ENCODE measurements at regions not wholly inside any gene's neighbourhood (a gene's known extent, or its start where the extent isn't known, plus 50 kb on each side); places are given as distances from the start of the nearest gene placed in this dataset.

GRCh38 chr11:91783173-91783572 is 441.4 kb upstream of the FAT3 start:
- no peak overlapping the region for H3K27ac Mint-ChIP-seq
- no peaks in the 10 kb centered on the region for H3K36me3 Mint-ChIP-seq (ENCODE audit: low read depth)
- H3K9me3 Mint-ChIP-seq, result no peaks in the 10 kb centered on the region
- no peaks in the 10 kb centered on the region for H3K27me3 Mint-ChIP-seq
- intact Hi-C loops (cut with micrococcal nuclease), result no loop called here
- no peak overlapping the region for H3K4me3 Mint-ChIP-seq
- DNase-seq, result no peak
- H3K4me1 Mint-ChIP-seq, result no peaks in the 10 kb centered on the region

- Mint-ChIP-seq H3K27ac (no peak overlapping the region), H3K4me1 (no peaks in the 10 kb centered on the region), H3K9me3 (no peaks in the 10 kb centered on the region), H3K36me3 (ENCODE audit: low read depth) (no peaks in the 10 kb centered on the region), H3K27me3 (no peaks in the 10 kb centered on the region), H3K4me3 (no peak overlapping the region)
- intact Hi-C loops (cut with micrococcal nuclease), result no loop called here
- no peak for DNase-seq
Observed at GRCh38 chr11:91778758-91779157, 445.9 kb upstream of the FAT3 start.

DNA sequence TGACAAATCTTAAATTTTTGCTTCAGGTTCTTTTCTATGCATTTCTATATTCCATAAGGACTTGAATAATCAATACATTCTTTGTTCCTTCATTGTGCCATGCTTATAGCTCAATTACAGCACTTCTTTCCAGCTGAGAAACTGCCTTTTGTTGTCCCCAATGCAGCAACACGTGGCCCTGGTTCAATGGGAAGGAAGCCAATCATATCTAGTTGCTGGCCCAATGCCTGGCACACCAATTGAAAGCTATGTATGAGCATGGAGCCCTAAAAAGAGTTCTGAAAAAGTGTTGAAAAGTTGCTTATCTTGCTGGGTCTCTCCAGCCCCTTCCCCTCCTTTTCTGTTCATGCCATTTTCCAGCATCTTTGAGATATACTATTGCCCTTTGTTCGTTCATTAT is 448.0 kb upstream of the FAT3 start:
- no peaks in the 10 kb centered on the region for H3K9me3 Mint-ChIP-seq
- no peak overlapping the region for H3K27ac Mint-ChIP-seq
- intact Hi-C loops (cut with micrococcal nuclease), result no loop called here
- no peaks in the 10 kb centered on the region for H3K36me3 Mint-ChIP-seq (ENCODE audit: low read depth)
- H3K4me1 Mint-ChIP-seq, result no peaks in the 10 kb centered on the region
- no peak for DNase-seq
- no peak overlapping the region for H3K4me3 Mint-ChIP-seq
- H3K27me3 Mint-ChIP-seq, result no peaks in the 10 kb centered on the region

- DNase-seq, result no peak
- no peaks in the 10 kb centered on the region for H3K27me3 Mint-ChIP-seq
- no peaks in the 10 kb centered on the region for H3K36me3 Mint-ChIP-seq (ENCODE audit: low read depth)
- intact Hi-C loops (cut with micrococcal nuclease), result no loop called here
- no peak overlapping the region for H3K4me3 Mint-ChIP-seq
- H3K9me3 Mint-ChIP-seq, result no peaks in the 10 kb centered on the region
- no peak overlapping the region for H3K27ac Mint-ChIP-seq
- no peaks in the 10 kb centered on the region for H3K4me1 Mint-ChIP-seq
Observed at GRCh38 chr11:91773090-91773489, 451.5 kb upstream of the FAT3 start.

DNA sequence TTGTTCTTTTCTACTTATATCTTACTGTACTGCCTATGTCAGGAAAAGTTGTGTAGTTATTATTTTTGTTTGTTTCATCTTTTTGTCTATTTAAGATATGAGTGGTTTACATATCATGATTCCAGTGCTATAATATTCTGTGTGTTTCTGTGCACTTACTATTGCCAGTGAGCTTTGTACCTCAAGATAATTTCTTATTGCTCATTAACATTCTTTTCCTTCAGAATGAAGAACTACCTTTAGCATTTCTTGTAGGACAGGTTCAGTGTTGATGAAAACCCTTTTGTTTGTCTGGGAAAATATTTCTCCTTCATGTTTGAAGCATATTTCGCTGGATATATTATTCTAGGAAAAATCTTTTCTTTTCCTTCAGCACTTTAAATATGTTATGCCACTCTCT is 452.7 kb upstream of the FAT3 start:
- H3K27ac Mint-ChIP-seq, result no peak overlapping the region
- no peaks in the 10 kb centered on the region for H3K27me3 Mint-ChIP-seq
- H3K4me3 Mint-ChIP-seq, result no peak overlapping the region
- no peaks in the 10 kb centered on the region for H3K4me1 Mint-ChIP-seq
- intact Hi-C loops (cut with micrococcal nuclease), result no loop called here
- H3K9me3 Mint-ChIP-seq, result no peaks in the 10 kb centered on the region
- no peaks in the 10 kb centered on the region for H3K36me3 Mint-ChIP-seq (ENCODE audit: low read depth)
- no peak for DNase-seq

- no peak overlapping the region for H3K4me3 Mint-ChIP-seq
- H3K36me3 Mint-ChIP-seq (ENCODE audit: low read depth), result no peaks in the 10 kb centered on the region
- no peak overlapping the region for H3K27ac Mint-ChIP-seq
- intact Hi-C loops (cut with micrococcal nuclease), result no loop called here
- no peaks in the 10 kb centered on the region for H3K9me3 Mint-ChIP-seq
- no peak for DNase-seq
- H3K27me3 Mint-ChIP-seq, result no peaks in the 10 kb centered on the region
- no peaks in the 10 kb centered on the region for H3K4me1 Mint-ChIP-seq
Observed at GRCh38 chr11:91768783-91769182, 455.8 kb upstream of the FAT3 start.

GRCh38 chr11:91763331-91763730 is 461.3 kb upstream of the FAT3 start:
- no peaks in the 10 kb centered on the region for H3K4me1 Mint-ChIP-seq
- H3K27me3 Mint-ChIP-seq, result no peaks in the 10 kb centered on the region
- H3K27ac Mint-ChIP-seq, result no peak overlapping the region
- intact Hi-C loops (cut with micrococcal nuclease), result no loop called here
- no peak for DNase-seq
- no peaks in the 10 kb centered on the region for H3K36me3 Mint-ChIP-seq (ENCODE audit: low read depth)
- H3K9me3 Mint-ChIP-seq, result peaks cover 5% of the 10 kb centered on the region
- no peak overlapping the region for H3K4me3 Mint-ChIP-seq

GRCh38 chr11:91761406-91762025 is 463.1 kb upstream of the FAT3 start:
- peaks cover 5% of the 10 kb centered on the region for H3K9me3 Mint-ChIP-seq
- H3K4me3 Mint-ChIP-seq, result no peak overlapping the region
- H3K36me3 Mint-ChIP-seq (ENCODE audit: low read depth), result no peaks in the 10 kb centered on the region
- DNase-seq, result no peak
- no peaks in the 10 kb centered on the region for H3K4me1 Mint-ChIP-seq
- no peaks in the 10 kb centered on the region for H3K27me3 Mint-ChIP-seq
- H3K27ac Mint-ChIP-seq, result no peak overlapping the region
- intact Hi-C loops (cut with micrococcal nuclease), result no loop called here

- no peak overlapping the region for H3K4me3 Mint-ChIP-seq
- no peak overlapping the region for H3K27ac Mint-ChIP-seq
- no peaks in the 10 kb centered on the region for H3K36me3 Mint-ChIP-seq (ENCODE audit: low read depth)
- no peak for DNase-seq
- peaks cover 13% of the 10 kb centered on the region for H3K9me3 Mint-ChIP-seq
- no peaks in the 10 kb centered on the region for H3K27me3 Mint-ChIP-seq
- no peaks in the 10 kb centered on the region for H3K4me1 Mint-ChIP-seq
- intact Hi-C loops (cut with micrococcal nuclease), result no loop called here
Observed at GRCh38 chr11:91756829-91757480, 467.7 kb upstream of the FAT3 start.

GRCh38 chr11:91755951-91756707 is 468.5 kb upstream of the FAT3 start:
- intact Hi-C loops (cut with micrococcal nuclease), result no loop called here
- no peaks in the 10 kb centered on the region for H3K36me3 Mint-ChIP-seq (ENCODE audit: low read depth)
- DNase-seq, result no peak
- no peaks in the 10 kb centered on the region for H3K4me1 Mint-ChIP-seq
- H3K27ac Mint-ChIP-seq, result no peak overlapping the region
- H3K9me3 Mint-ChIP-seq, result peaks cover 14% of the 10 kb centered on the region
- H3K4me3 Mint-ChIP-seq, result no peak overlapping the region
- H3K27me3 Mint-ChIP-seq, result no peaks in the 10 kb centered on the region

DNA sequence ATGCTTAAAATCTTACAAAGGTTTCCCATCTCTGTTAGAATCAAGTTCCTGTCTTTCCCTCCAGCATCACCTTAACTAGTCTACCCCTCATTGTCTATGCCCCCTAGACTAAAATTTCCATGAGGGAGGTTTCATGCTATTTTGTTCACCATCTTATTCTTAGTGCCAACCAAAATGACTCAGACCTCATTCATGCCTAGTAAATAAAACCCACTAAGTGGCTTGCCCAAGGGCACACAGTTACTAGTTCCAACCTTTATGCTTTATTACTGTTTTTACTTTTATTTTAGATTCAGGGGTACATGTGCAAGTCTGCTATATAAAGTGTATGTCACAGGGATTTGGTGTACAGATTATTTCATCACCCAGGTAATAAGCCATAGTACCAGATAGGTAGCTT is 469.1 kb upstream of the FAT3 start:
- H3K36me3 Mint-ChIP-seq (ENCODE audit: low read depth), result no peaks in the 10 kb centered on the region
- H3K9me3 Mint-ChIP-seq, result peaks cover 8% of the 10 kb centered on the region
- no peak overlapping the region for H3K4me3 Mint-ChIP-seq
- intact Hi-C loops (cut with micrococcal nuclease), result no loop called here
- H3K27me3 Mint-ChIP-seq, result no peaks in the 10 kb centered on the region
- H3K4me1 Mint-ChIP-seq, result no peaks in the 10 kb centered on the region
- H3K27ac Mint-ChIP-seq, result no peak overlapping the region
- no peak for DNase-seq

- no peak overlapping the region for H3K4me3 Mint-ChIP-seq
- no peak for DNase-seq
- H3K4me1 Mint-ChIP-seq, result no peaks in the 10 kb centered on the region
- intact Hi-C loops (cut with micrococcal nuclease), result no loop called here
- H3K27ac Mint-ChIP-seq, result no peak overlapping the region
- no peaks in the 10 kb centered on the region for H3K36me3 Mint-ChIP-seq (ENCODE audit: low read depth)
- H3K27me3 Mint-ChIP-seq, result no peaks in the 10 kb centered on the region
- H3K9me3 Mint-ChIP-seq, result peaks cover 4% of the 10 kb centered on the region
Observed at GRCh38 chr11:91749251-91749650, 475.4 kb upstream of the FAT3 start.

GRCh38 chr11:91742155-91742554 is 482.5 kb upstream of the FAT3 start:
- intact Hi-C loops (cut with micrococcal nuclease), result no loop called here
- Mint-ChIP-seq H3K9me3 (no peaks in the 10 kb centered on the region), H3K4me3 (no peak overlapping the region), H3K27ac (no peak overlapping the region), H3K4me1 (no peaks in the 10 kb centered on the region), H3K27me3 (no peaks in the 10 kb centered on the region), H3K36me3 (ENCODE audit: low read depth) (no peaks in the 10 kb centered on the region)
- DNase-seq, result no peak

- no peaks in the 10 kb centered on the region for H3K27me3 Mint-ChIP-seq
- H3K36me3 Mint-ChIP-seq (ENCODE audit: low read depth), result no peaks in the 10 kb centered on the region
- no peak overlapping the region for H3K4me3 Mint-ChIP-seq
- intact Hi-C loops (cut with micrococcal nuclease), result no loop called here
- no peak for DNase-seq
- H3K27ac Mint-ChIP-seq, result no peak overlapping the region
- peaks cover 21% of the 10 kb centered on the region for H3K9me3 Mint-ChIP-seq
- H3K4me1 Mint-ChIP-seq, result no peaks in the 10 kb centered on the region
Observed at GRCh38 chr11:91731051-91731450, 493.6 kb upstream of the FAT3 start.

Measured in activated CD4-positive, alpha-beta T cell treated with anti-CD3 and anti-CD28 coated beads, Interleukin-2, amount 10 ng/mL, durations not matched to agents 24 days and 14 days (primary cell).